ENCODE measurements at regions not wholly inside any gene's neighbourhood (a gene's known extent, or its start where the extent isn't known, plus 50 kb on each side); places are given as distances from the start of the nearest gene placed in this dataset.

DNA sequence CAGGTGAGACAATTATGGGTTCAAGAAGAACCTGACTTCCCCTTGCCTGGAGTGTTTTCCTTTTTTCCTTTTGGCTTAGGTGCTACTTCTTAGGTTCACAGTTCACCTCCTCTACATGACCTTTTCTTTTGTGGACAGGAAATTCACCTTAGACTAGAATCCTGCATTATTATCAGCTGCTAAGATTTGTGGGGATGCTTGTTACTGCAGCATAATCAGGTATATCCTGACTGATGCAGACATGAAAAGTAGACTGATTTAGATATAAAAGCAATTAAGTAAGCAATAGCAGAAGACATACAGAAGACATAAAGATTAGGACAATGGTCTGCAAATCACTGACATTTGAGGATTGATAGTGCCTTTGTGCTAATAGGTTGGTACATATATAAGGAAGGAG lies 168.3 kb downstream of the SALL1 start:
- Histone ChIP-seq H3K18ac (ENCODE audit: low read depth, low read length) (no peak overlapping the region), H3K79me1 (ENCODE audit: low read depth in 1 of 2, low read length in 2 of 2) (no peaks in the 10 kb centered on the region), H3K27me3 (ENCODE audit: control insufficient read depth, insufficient read depth, low read length) (no peaks in the 10 kb centered on the region), H3K9me3 (ENCODE audit: control insufficient read depth, insufficient read depth, low read length) (no peaks in the 10 kb centered on the region), H4K8ac (ENCODE audit: low read depth in 2 of 2, low read length in 2 of 2) (no peak overlapping the region), H2BK5ac (ENCODE audit: low read depth, low read length, poor library complexity, severe bottlenecking) (no peak overlapping the region), H2BK15ac (ENCODE audit: low read depth, low read length) (no peak overlapping the region), H3K4me1 (ENCODE audit: control insufficient read depth, insufficient read depth, low read length) (no peaks in the 10 kb centered on the region), H2AK9ac (replicated peaks; ENCODE audit: low read depth, low read length, poor library complexity) (no peak overlapping the region), H3K4ac (ENCODE audit: low read depth, low read length) (no peak overlapping the region), H3K27ac (ENCODE audit: insufficient read depth, low read length) (no peak overlapping the region), H2AFZ (replicated peaks; ENCODE audit: low read length, poor library complexity) (no peak overlapping the region), H4K91ac (ENCODE audit: insufficient read depth, low read depth, low read length) (no peak overlapping the region), H3K4me3 (ENCODE audit: insufficient read depth, low read depth, low read length) (no peak overlapping the region), H3K9ac (ENCODE audit: low read depth, low read length) (no peak overlapping the region), H3K56ac (ENCODE audit: extremely low read depth, insufficient read depth, low read length) (no peak overlapping the region), H3K36me3 (ENCODE audit: control insufficient read depth, insufficient read depth, low read length) (no peaks in the 10 kb centered on the region), H3K14ac (replicated peaks; ENCODE audit: low read depth, low read length) (no peak overlapping the region), H3K4me2 (ENCODE audit: low read depth, low read length) (no peak overlapping the region), H2BK20ac (ENCODE audit: low read depth, low read length) (no peak overlapping the region), H3K9me1 (ENCODE audit: insufficient read depth, low read length) (no peaks in the 10 kb centered on the region), H4K5ac (ENCODE audit: low read depth, low read length) (no peak overlapping the region), H3K23ac (ENCODE audit: low read depth, low read length) (no peak overlapping the region), H4K20me1 (ENCODE audit: insufficient read depth, low read length) (no peaks in the 10 kb centered on the region), H2AK5ac (ENCODE audit: low read depth, low read length) (no peak overlapping the region), H2BK120ac (ENCODE audit: low read depth, low read length) (no peak overlapping the region)
- ChIA-PET CTCF (no interaction called here), POLR2A (ENCODE audit: unreplicated experiment) (no interaction called here)
- TF ChIP-seq CTCF (conservative IDR thresholded peaks at IDR 0.05; ENCODE audit: low read depth, low read length) (no peak), MXI1 (IDR thresholded peaks at IDR 0.05; ENCODE audit: borderline replicate concordance, low read depth, low read length) (no peak), RAD21 (IDR thresholded peaks at IDR 0.05; ENCODE audit: low read length) (no peak), CEBPB (IDR thresholded peaks at IDR 0.05; ENCODE audit: low read depth, low read length) (no peak), NFE2L2 (IDR thresholded peaks at IDR 0.05; ENCODE audit: low read depth, low read length) (no peak), MAZ (IDR thresholded peaks at IDR 0.05; ENCODE audit: borderline replicate concordance, low read depth, low read length) (no peak), RCOR1 (IDR thresholded peaks at IDR 0.05; ENCODE audit: insufficient replicate concordance, low read length) (no peak), POLR2A (IDR thresholded peaks at IDR 0.05; ENCODE audit: low read depth, low read length) (no peak), FOS (IDR thresholded peaks at IDR 0.05; ENCODE audit: low read depth, low read length) (no peak), MAFK (IDR thresholded peaks at IDR 0.05; ENCODE audit: low read depth, low read length) (no peak)
- TF ChIP-seq, protein P1, sequence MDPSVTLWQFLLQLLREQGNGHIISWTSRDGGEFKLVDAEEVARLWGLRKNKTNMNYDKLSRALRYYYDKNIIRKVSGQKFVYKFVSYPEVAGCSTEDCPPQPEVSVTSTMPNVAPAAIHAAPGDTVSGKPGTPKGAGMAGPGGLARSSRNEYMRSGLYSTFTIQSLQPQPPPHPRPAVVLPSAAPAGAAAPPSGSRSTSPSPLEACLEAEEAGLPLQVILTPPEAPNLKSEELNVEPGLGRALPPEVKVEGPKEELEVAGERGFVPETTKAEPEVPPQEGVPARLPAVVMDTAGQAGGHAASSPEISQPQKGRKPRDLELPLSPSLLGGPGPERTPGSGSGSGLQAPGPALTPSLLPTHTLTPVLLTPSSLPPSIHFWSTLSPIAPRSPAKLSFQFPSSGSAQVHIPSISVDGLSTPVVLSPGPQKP (IDR thresholded peaks at IDR 0.05; ENCODE audit: borderline replicate concordance, low read depth, low read length): no peak
- intact Hi-C loops (cut with micrococcal nuclease) (no loop called here), in situ Hi-C loops (cut with MboI; ENCODE audit: low sequenced_read_pairs) (no loop called here), dilution Hi-C loops (cut with HindIII; ENCODE audit: low sequenced_read_pairs, unreplicated experiment) (no loop called here)
- ATAC-seq (ENCODE audit: low read depth) (no peak), DNase-seq (no peak)
- BruUV-seq (replicated peaks): no TSS peak

Data from IMR-90 (cell line).